Suppressor macrophage treated with lipopolysaccharide for 4 hours (primary cell): ENCODE measurements at regions not wholly inside any gene's neighbourhood (a gene's known extent, or its start where the extent isn't known, plus 50 kb on each side); places are given as distances from the start of the nearest gene placed in this dataset.
"Not testable (repeated sequence)": the region's sequence is repeated elsewhere in the genome, so short reads cannot be mapped to it uniquely, and the experiment has no call there.

Experiments
- DNase-seq: peaks from one replicate; pipeline ENCODE4 v3.0.0-alpha.2; 2020

GRCh38 chr12:4191149-4191548 is 82.4 kb upstream of the CCND2 start:
- DNase-seq, result no peak

GRCh38 chr12:4190366-4191063 is 83.0 kb upstream of the CCND2 start:
- no peak for DNase-seq

- DNase-seq, result no peak
Measured at GRCh38 chr12:4189721-4190120, 83.8 kb upstream of the CCND2 start.

- DNase-seq, result no peak
Measured at GRCh38 chr12:4187916-4188315, 85.6 kb upstream of the CCND2 start.

GRCh38 chr12:4187315-4187714 is 86.2 kb upstream of the CCND2 start:
- not testable (repeated sequence) for DNase-seq

- no peak for DNase-seq
Measured at GRCh38 chr12:4178424-4179170, 95.0 kb upstream of the CCND2 start.

GRCh38 chr12:4177262-4177661 is 96.3 kb upstream of the CCND2 start:
- DNase-seq, result no peak

- DNase-seq, result no peak
Measured at GRCh38 chr12:4176168-4176567, 97.4 kb upstream of the CCND2 start.

- no peak for DNase-seq
Measured at GRCh38 chr12:4174417-4174816, 99.1 kb upstream of the CCND2 start.

GRCh38 chr12:4172999-4173398 is 100.6 kb upstream of the CCND2 start:
- no peak for DNase-seq

GRCh38 chr12:4171742-4172141 is 101.8 kb upstream of the CCND2 start:
- no peak for DNase-seq

- peak; percentile 76 for DNase-seq
Measured at GRCh38 chr12:4169959-4170358, 103.6 kb upstream of the CCND2 start.

- DNase-seq, result no peak
Measured at GRCh38 chr12:4169531-4169930, 104.0 kb upstream of the CCND2 start.

GRCh38 chr12:4168036-4168435 is 105.5 kb upstream of the CCND2 start:
- DNase-seq, result no peak

- DNase-seq, result peak; percentile 44
Measured at GRCh38 chr12:4164559-4165558, 108.7 kb upstream of the CCND2 start.

- no peak for DNase-seq
Measured at GRCh38 chr12:4164188-4164558, 109.4 kb upstream of the CCND2 start.

- no peak for DNase-seq
Measured at GRCh38 chr12:4161718-4162117, 111.8 kb upstream of the CCND2 start.

GRCh38 chr12:4160314-4161040 is 113.1 kb upstream of the CCND2 start:
- no peak for DNase-seq

- no peak for DNase-seq
Measured at GRCh38 chr12:4159851-4160250, 113.7 kb upstream of the CCND2 start.

- no peak for DNase-seq
Measured at GRCh38 chr12:4158306-4158705, 115.3 kb upstream of the CCND2 start.

GRCh38 chr12:4157122-4157521 is 116.4 kb upstream of the CCND2 start:
- DNase-seq, result no peak

- DNase-seq, result no peak
Measured at GRCh38 chr12:4156317-4156716, 117.2 kb upstream of the CCND2 start.
